ENCODE measurements at regions not wholly inside any gene's neighbourhood (a gene's known extent, or its start where the extent isn't known, plus 50 kb on each side); places are given as distances from the start of the nearest gene placed in this dataset.
"Not testable (repeated sequence)": the region's sequence is repeated elsewhere in the genome, so short reads cannot be mapped to it uniquely, and the experiment has no call there.

GRCh38 chr3:152153115-152153514, 115.6 kb upstream of the MBNL1 start:
- TF ChIP-seq CTCF (IDR thresholded peaks at IDR 0.05); REST (IDR thresholded peaks at IDR 0.05; ENCODE audit: insufficient read depth in 1 of 2, low read depth in 2 of 2, low read length in 1 of 2); POLR2AphosphoS5 (IDR thresholded peaks at IDR 0.05; ENCODE audit: low read depth, low read length); TCF7L2 (IDR thresholded peaks at IDR 0.05; ENCODE audit: low read depth, low read length): not testable (repeated sequence)
